GM23248 (cell line): ENCODE measurements at regions not wholly inside any gene's neighbourhood (a gene's known extent, or its start where the extent isn't known, plus 50 kb on each side); places are given as distances from the start of the nearest gene placed in this dataset.

Experiments
- EZH2 ChIP-seq: fragments of 200-600 bp; sonication (generic); IDR thresholded peaks from 2 replicates; pipeline ENCODE4 v1.6.1; 2018; ENCODE audit warnings: antibody characterized with exemption, mild to moderate bottlenecking; ENCODE audit not compliant: insufficient read depth, poor library complexity, severe bottlenecking
- EZH2phosphoT487 ChIP-seq: fragments of 200-600 bp; sonication (generic); IDR thresholded peaks from 2 replicates; pipeline ENCODE4 v1.6.1; 2018; ENCODE audit warnings: antibody characterized with exemption, moderate library complexity, mild to moderate bottlenecking, low read depth; ENCODE audit not compliant: insufficient read depth

GRCh38 chr6:9504191-9504590 is 910.7 kb downstream of the TFAP2A start:
- TF ChIP-seq EZH2phosphoT487: no peak
- no peak for TF ChIP-seq EZH2
